ENCODE measurements at regions not wholly inside any gene's neighbourhood (a gene's known extent, or its start where the extent isn't known, plus 50 kb on each side); places are given as distances from the start of the nearest gene placed in this dataset.

GRCh38 chr6:126876446-126876845, 242.0 kb upstream of the RSPO3 start:
- TF ChIP-seq CTCF (IDR thresholded peaks at IDR 0.05), result no peak
- TF ChIP-seq EP300 (IDR thresholded peaks at IDR 0.05), result no peak
